Smooth muscle cell (in vitro differentiated cells): ENCODE measurements at regions not wholly inside any gene's neighbourhood (a gene's known extent, or its start where the extent isn't known, plus 50 kb on each side); places are given as distances from the start of the nearest gene placed in this dataset.

ENCODE experiments used
- DNase-seq: peaks from one replicate; lab custom pipeline; 2025; ENCODE audit not compliant: unreplicated experiment; lab: John Stamatoyannopoulos, UW
- H2AFZ ChIP-seq: fragments of 200-600 bp; sonication (generic); 2 replicates; pipeline ENCODE4 v1.6.0; 2016; ENCODE audit warnings: antibody characterized with exemption, low read depth, mild to moderate bottlenecking
- H3F3A ChIP-seq: fragments of 200-600 bp; sonication (generic); 2 replicates; pipeline ENCODE4 v1.6.0; 2017; ENCODE audit warnings: antibody characterized with exemption, low read depth
- H3K27ac ChIP-seq: fragments of 200-600 bp; sonication (generic); 2 replicates; pipeline ENCODE4 v1.5.1; 2016; ENCODE audit warnings: low read depth, mild to moderate bottlenecking
- H3K27me3 ChIP-seq: fragments of 200-600 bp; sonication (generic); 2 replicates; pipeline ENCODE4 v1.6.1; 2016; ENCODE audit warnings: low read depth, mild to moderate bottlenecking
- H3K36me3 ChIP-seq: fragments of 200-600 bp; sonication (generic); 2 replicates; pipeline ENCODE4 v1.5.1; 2016; ENCODE audit warnings: low read depth
- H3K4me1 ChIP-seq: fragments of 200-600 bp; sonication (generic); 2 replicates; pipeline ENCODE4 v1.5.1; 2016; ENCODE audit warnings: low read depth
- H3K4me2 ChIP-seq: fragments of 200-600 bp; sonication (generic); 2 replicates; pipeline ENCODE4 v1.6.0; 2016; ENCODE audit warnings: mild to moderate bottlenecking
- H3K4me3 ChIP-seq: fragments of 200-600 bp; sonication (generic); 2 replicates; pipeline ENCODE4 v1.5.1; 2016; ENCODE audit warnings: mild to moderate bottlenecking
- H3K79me2 ChIP-seq: fragments of 200-600 bp; sonication (generic); 2 replicates; pipeline ENCODE4 v1.6.0; 2016; ENCODE audit warnings: low read depth, mild to moderate bottlenecking
- H3K9ac ChIP-seq: fragments of 200-600 bp; sonication (generic); 2 replicates; pipeline ENCODE4 v1.6.0; 2016; ENCODE audit warnings: low read depth
- H3K9me3 ChIP-seq: fragments of 200-600 bp; sonication (generic); replicated peaks from 2 replicates; pipeline ENCODE4 v1.5.1; 2016; ENCODE audit warnings: low read depth
- H4K20me1 ChIP-seq: fragments of 200-600 bp; sonication (generic); 2 replicates; pipeline ENCODE4 v1.6.0; 2016; ENCODE audit warnings: low read depth
- WGBS: methylation state at CpG from one replicate; pipeline ENCODE4 v1.1.7; 2016; ENCODE audit warnings: low lambda C conversion rate; 5-methylcytosine and 5-hydroxymethylcytosine counted together
- TF ChIP-seq, protein P1 (sequence below): fragments of 200-600 bp; sonication (generic); IDR thresholded peaks from 2 replicates; pipeline ENCODE4 v1.5.1; 2017; ENCODE audit warnings: borderline replicate concordance, mild to moderate bottlenecking, antibody characterized with exemption; ENCODE audit not compliant: insufficient read depth, poor library complexity, severe bottlenecking

DNA sequence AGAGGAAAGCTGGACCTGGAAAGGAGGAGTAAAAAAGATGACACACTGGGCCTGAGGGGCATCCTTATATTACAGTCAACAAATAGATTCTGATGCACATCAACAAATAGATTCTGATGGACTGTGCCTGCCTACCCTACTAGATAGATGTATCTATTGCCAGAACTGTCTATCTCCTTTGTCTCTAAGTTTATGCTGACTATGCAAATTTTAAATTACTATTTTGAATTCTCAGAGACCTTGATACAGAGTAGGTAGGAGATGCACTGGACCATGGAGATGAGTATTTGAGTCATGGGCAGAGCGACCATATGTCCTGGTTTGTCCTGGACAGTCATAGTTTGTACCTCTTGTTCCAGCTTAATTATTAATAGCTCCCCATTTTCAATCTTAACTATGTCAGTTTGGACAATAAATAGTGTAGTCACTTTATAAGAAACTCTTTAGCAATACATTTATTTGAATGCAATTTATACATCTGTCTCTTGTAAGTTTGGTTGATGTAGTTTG, 247.9 kb upstream of the PPP1R2C start:
- Histone ChIP-seq H3K27me3 (no peaks in the 10 kb centered on the region), H3K4me1 (no peaks in the 10 kb centered on the region), H3K9me3 (peaks cover 3% of the 10 kb centered on the region), H3K79me2 (no peaks in the 10 kb centered on the region), H2AFZ (no peak overlapping the region), H3K9ac (no peak overlapping the region), H3K36me3 (no peaks in the 10 kb centered on the region), H3K4me2 (no peak overlapping the region), H4K20me1 (no peaks in the 10 kb centered on the region), H3K4me3 (no peak overlapping the region), H3K27ac (no peak overlapping the region), H3F3A (no peaks in the 10 kb centered on the region)
- no peak for DNase-seq
- TF ChIP-seq, protein P1, sequence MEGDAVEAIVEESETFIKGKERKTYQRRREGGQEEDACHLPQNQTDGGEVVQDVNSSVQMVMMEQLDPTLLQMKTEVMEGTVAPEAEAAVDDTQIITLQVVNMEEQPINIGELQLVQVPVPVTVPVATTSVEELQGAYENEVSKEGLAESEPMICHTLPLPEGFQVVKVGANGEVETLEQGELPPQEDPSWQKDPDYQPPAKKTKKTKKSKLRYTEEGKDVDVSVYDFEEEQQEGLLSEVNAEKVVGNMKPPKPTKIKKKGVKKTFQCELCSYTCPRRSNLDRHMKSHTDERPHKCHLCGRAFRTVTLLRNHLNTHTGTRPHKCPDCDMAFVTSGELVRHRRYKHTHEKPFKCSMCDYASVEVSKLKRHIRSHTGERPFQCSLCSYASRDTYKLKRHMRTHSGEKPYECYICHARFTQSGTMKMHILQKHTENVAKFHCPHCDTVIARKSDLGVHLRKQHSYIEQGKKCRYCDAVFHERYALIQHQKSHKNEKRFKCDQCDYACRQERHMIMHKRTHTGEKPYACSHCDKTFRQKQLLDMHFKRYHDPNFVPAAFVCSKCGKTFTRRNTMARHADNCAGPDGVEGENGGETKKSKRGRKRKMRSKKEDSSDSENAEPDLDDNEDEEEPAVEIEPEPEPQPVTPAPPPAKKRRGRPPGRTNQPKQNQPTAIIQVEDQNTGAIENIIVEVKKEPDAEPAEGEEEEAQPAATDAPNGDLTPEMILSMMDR = no peak
- WGBS = 94% methylated on average over 1 of the region's 1 CpG

DNA sequence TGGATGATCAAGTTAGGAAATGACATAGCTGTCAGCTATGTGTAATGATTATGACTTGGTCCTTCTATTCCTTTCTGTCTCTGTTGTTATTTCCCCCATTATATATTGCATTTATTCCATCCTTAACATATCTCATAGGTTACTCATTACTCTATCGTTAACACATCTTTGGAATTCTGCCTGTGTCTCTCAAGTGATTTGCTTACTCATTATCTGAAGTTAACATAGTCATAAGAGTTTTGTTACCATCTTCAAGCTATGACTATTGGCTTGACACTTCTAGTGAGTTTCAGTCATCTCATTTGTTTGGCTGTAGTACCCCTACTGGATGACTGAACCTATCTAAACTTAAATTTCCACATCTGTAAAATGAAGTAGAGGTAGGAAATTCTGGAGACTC, 286.1 kb upstream of the PPP1R2C start:
- H3K27ac ChIP-seq = no peak overlapping the region
- no peak overlapping the region for H3K4me3 ChIP-seq
- no peak overlapping the region for H3K4me2 ChIP-seq
- TF ChIP-seq, protein P1 = no peak
- no peaks in the 10 kb centered on the region for H3F3A ChIP-seq
- no peaks in the 10 kb centered on the region for H3K27me3 ChIP-seq
- no peaks in the 10 kb centered on the region for H3K79me2 ChIP-seq
- 80% methylated on average over 1 of the region's 1 CpG for WGBS
- no peaks in the 10 kb centered on the region for H3K9me3 ChIP-seq
- no peaks in the 10 kb centered on the region for H3K36me3 ChIP-seq
- no peak overlapping the region for H3K9ac ChIP-seq
- peaks cover 21% of the 10 kb centered on the region for H3K4me1 ChIP-seq
- no peaks in the 10 kb centered on the region for H4K20me1 ChIP-seq
- no peak overlapping the region for H2AFZ ChIP-seq
- no peak for DNase-seq

DNA sequence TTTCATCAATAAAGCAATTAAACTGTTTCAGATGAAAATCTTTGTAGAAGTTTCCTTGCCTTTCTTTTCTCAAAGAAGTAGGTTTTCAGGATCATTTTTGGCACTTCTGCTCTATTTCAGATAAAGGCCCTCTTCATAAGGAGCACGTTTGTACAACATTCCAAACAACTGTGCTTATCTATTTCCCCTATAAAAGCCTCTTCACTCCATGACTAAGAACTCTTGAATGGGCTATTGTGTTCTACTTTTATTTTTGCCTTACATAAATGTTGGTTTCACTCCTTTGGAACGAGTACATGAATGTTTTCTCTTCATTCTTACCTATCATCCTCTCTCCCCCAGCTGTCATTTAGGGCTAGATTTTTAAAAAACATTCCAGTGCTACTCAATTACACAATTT, 288.0 kb upstream of the PPP1R2C start:
- WGBS = 10% methylated on average over 2 of the region's 2 CpGs
- Histone ChIP-seq H3K4me1 (peaks cover 15% of the 10 kb centered on the region), H3K36me3 (no peaks in the 10 kb centered on the region), H3K4me3 (no peak overlapping the region), H3K27ac (no peak overlapping the region), H3K9me3 (no peaks in the 10 kb centered on the region), H3K27me3 (no peaks in the 10 kb centered on the region), H3K79me2 (no peaks in the 10 kb centered on the region), H3F3A (no peaks in the 10 kb centered on the region), H4K20me1 (no peaks in the 10 kb centered on the region), H3K9ac (no peak overlapping the region), H2AFZ (no peak overlapping the region), H3K4me2 (no peak overlapping the region)
- no peak for DNase-seq
- TF ChIP-seq, protein P1 = no peak

DNA sequence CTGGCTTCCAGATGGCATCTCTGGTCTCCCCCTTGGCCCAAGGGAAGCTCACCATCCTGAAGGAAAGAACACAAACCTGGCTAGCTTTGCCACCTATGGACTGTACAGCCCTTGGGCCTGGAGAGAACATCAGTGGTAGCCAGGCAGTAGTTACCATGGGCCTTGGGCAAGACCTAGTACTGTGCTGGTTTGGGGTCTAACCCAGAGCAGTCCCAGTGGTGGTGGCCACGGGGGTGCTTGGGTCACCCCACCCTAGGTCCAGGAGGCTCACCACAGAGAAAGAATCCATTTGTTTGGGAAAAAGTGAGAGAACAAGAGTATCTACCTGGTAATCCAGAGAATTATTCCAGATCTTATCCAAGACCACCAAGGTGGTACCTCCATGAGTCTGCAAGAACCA, 290.7 kb upstream of the PPP1R2C start:
- TF ChIP-seq, protein P1 = no peak
- DNase-seq = no peak
- 88% methylated on average over 1 of the region's 1 CpG for WGBS
- no peaks in the 10 kb centered on the region for H3K79me2 ChIP-seq
- H3K4me3 ChIP-seq = no peak overlapping the region
- no peak overlapping the region for H3K27ac ChIP-seq
- peaks cover 10% of the 10 kb centered on the region for H3K4me1 ChIP-seq
- H2AFZ ChIP-seq = no peak overlapping the region
- H3K36me3 ChIP-seq = no peaks in the 10 kb centered on the region
- no peaks in the 10 kb centered on the region for H4K20me1 ChIP-seq
- H3K4me2 ChIP-seq = no peak overlapping the region
- no peaks in the 10 kb centered on the region for H3F3A ChIP-seq
- no peaks in the 10 kb centered on the region for H3K27me3 ChIP-seq
- no peaks in the 10 kb centered on the region for H3K9me3 ChIP-seq
- H3K9ac ChIP-seq = no peak overlapping the region
